CD14-positive monocyte (primary cell): ENCODE measurements at regions not wholly inside any gene's neighbourhood (a gene's known extent, or its start where the extent isn't known, plus 50 kb on each side); places are given as distances from the start of the nearest gene placed in this dataset.
"Not testable (repeated sequence)": the region's sequence is repeated elsewhere in the genome, so short reads cannot be mapped to it uniquely, and the experiment has no call there.

Experiments used
- DNase-seq, 3 donors: peaks; one replicate each; pipeline ENCODE4 v3.0.0-alpha.2; 2011 to 2022
- H2AFZ ChIP-seq: 2 replicates; pipeline ENCODE4 v1.6.0; 2012; ENCODE audit warnings: mild to moderate bottlenecking, low read depth, low read length, inconsistent platforms; ENCODE audit not compliant: insufficient read depth, poor library complexity, severe bottlenecking
- H3K27ac ChIP-seq, 2 donors: 1 replicate in 1 of 2; 2 replicates in 1 of 2; pipeline ENCODE4 v1.5.1; 2012 to 2013; ENCODE audit warnings: low read length in 2 of 2, control low read depth in 1 of 2, inconsistent platforms in 1 of 2, low read depth in 1 of 2, mild to moderate bottlenecking in 1 of 2
- H3K27me3 ChIP-seq, 2 donors: one replicate each; pipeline versions ENCODE4 v1.6.0 to v1.6.1; 2011 to 2013; ENCODE audit warnings: low read length in 2 of 2; ENCODE audit not compliant: control insufficient read depth in 2 of 2, insufficient read depth in 2 of 2
- H3K36me3 ChIP-seq, 2 donors: replicated peaks in 1 of 2; 1 replicate in 1 of 2; 2 replicates in 1 of 2; pipeline versions ENCODE4 v1.5.1 to v1.6.1; 2012 to 2013; ENCODE audit warnings: low read length in 2 of 2, control low read depth in 1 of 2, inconsistent platforms in 1 of 2, mild to moderate bottlenecking in 1 of 2; ENCODE audit not compliant: insufficient read depth in 2 of 2, control insufficient read depth in 1 of 2
- H3K4me1 ChIP-seq, 2 donors: 1 replicate in 1 of 2; 2 replicates in 1 of 2; pipeline versions ENCODE4 v1.5.1 to v1.6.1; 2012 to 2013; ENCODE audit warnings: low read length in 2 of 2, control low read depth in 1 of 2, inconsistent platforms in 1 of 2, mild to moderate bottlenecking in 1 of 2, moderate library complexity in 1 of 2; ENCODE audit not compliant: insufficient read depth in 2 of 2, control insufficient read depth in 1 of 2
- H3K4me2 ChIP-seq: replicated peaks from 2 replicates; pipeline ENCODE3; 2012; ENCODE audit warnings: low read length, moderate library complexity, mild to moderate bottlenecking; ENCODE audit not compliant: poor library complexity, severe bottlenecking; ENCODE audit errors: extremely low read depth
- H3K4me3 ChIP-seq, 3 experiments: fragments of 200-600 bp in 1 of 3; sonication (generic) in 1 of 3; replicated peaks in 1 of 3; 1 replicate in 2 of 3; 2 replicates in 1 of 3; pipeline ENCODE4 v1.5.1; 2011 to 2013; ENCODE audit warnings: low read length in 3 of 3, mild to moderate bottlenecking in 3 of 3, control low read depth in 2 of 3, low read depth in 2 of 3, inconsistent platforms in 1 of 3, moderate library complexity in 1 of 3
- H3K79me2 ChIP-seq: 2 replicates; pipeline ENCODE4 v1.6.0; 2012; ENCODE audit warnings: mild to moderate bottlenecking, control low read depth, inconsistent platforms, low read length, moderate library complexity; ENCODE audit not compliant: insufficient read depth
- H3K9ac ChIP-seq: 2 replicates; pipeline ENCODE4 v1.6.0; 2017; ENCODE audit warnings: low read length, mild to moderate bottlenecking; ENCODE audit not compliant: insufficient read depth, poor library complexity, severe bottlenecking
- H3K9me3 ChIP-seq, 2 donors: replicated peaks in 1 of 2; 1 replicate in 1 of 2; 2 replicates in 1 of 2; pipeline versions ENCODE4 v1.5.1 to v1.6.1; 2012 to 2013; ENCODE audit warnings: low read length in 2 of 2, control low read depth in 1 of 2; ENCODE audit not compliant: control insufficient read depth in 1 of 2, insufficient read depth in 1 of 2
- H4K20me1 ChIP-seq: 2 replicates; pipeline ENCODE4 v1.6.0; 2012; ENCODE audit warnings: mild to moderate bottlenecking, low read length, control low read depth, moderate library complexity; ENCODE audit not compliant: insufficient read depth
- H3K27ac Mint-ChIP-seq, 7 donors: one replicate each; pipeline ENCODE4 v1.8.0; 2020; ENCODE audit warnings: mild to moderate bottlenecking in 7 of 7, mixed read lengths in 7 of 7, moderate library complexity in 6 of 7, inconsistent platforms in 2 of 7
- H3K27me3 Mint-ChIP-seq, 3 donors: one replicate each; pipeline ENCODE4 v1.8.0; 2021 to 2022; ENCODE audit warnings: low read depth in 3 of 3, mild to moderate bottlenecking in 3 of 3, mixed read lengths in 3 of 3, moderate library complexity in 3 of 3, inconsistent platforms in 1 of 3
- H3K36me3 Mint-ChIP-seq, 2 donors: one replicate each; pipeline ENCODE4 v1.8.0; 2020; ENCODE audit warnings: mixed read lengths in 2 of 2, inconsistent platforms in 1 of 2, mild to moderate bottlenecking in 1 of 2
- H3K4me1 Mint-ChIP-seq: one replicate; pipeline ENCODE4 v1.8.0; 2020; ENCODE audit warnings: mild to moderate bottlenecking, mixed read lengths
- H3K4me3 Mint-ChIP-seq, 2 donors: one replicate each; pipeline ENCODE4 v1.8.0; 2020; ENCODE audit warnings: mild to moderate bottlenecking in 2 of 2, mixed read lengths in 2 of 2, moderate library complexity in 1 of 2
- H3K9me3 Mint-ChIP-seq, 7 donors: one replicate each; pipeline ENCODE4 v1.8.0; 2020 to 2022; ENCODE audit warnings: mixed read lengths in 7 of 7, mild to moderate bottlenecking in 6 of 7, moderate library complexity in 6 of 7, inconsistent platforms in 2 of 7
- WGBS: methylation state at CpG from one replicate; pipeline ENCODE4 v1.1.5; 2013; ENCODE audit warnings: missing lambda C conversion rate; ENCODE audit not compliant: insufficient coverage; 5-methylcytosine and 5-hydroxymethylcytosine counted together
- intact Hi-C, 2 donors: fragments of 100-400 bp; cut with micrococcal nuclease; formaldehyde crosslinking; loops; one replicate each; pipeline versions ENCODE4 v1.15.0 to v1.15.1; 2023
- TF ChIP-seq, protein P1 (sequence below): fragments of 200-600 bp; IDR thresholded peaks from one replicate; pipeline ENCODE4 v1.8.0; 2022; ENCODE audit warnings: antibody characterized with exemption, mild to moderate bottlenecking

DNA sequence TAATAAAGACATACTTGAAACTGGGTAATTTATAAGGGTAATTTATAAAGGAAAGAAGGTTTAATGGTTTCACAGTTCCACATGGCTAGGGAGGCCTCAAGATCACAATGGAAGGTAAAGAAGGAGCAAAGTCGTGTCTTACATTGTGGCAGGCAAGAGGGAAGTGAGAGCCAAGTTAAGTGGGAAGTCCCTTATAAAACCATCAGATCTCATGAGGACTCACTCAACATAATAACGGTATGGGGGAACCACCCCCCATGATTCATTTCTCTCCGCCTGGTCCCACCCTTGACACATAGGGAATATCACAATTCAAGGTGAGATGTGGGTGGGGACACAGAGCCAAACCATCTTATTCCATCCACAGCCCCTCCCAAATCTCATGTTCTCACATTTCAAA lies 76.8 kb upstream of the ZNF678 start:
- Histone ChIP-seq H4K20me1 (no peaks in the 10 kb centered on the region), H3K79me2 (no peaks in the 10 kb centered on the region), H3K27ac (no peak overlapping the region), H3K27me3 (peaks cover 0 to 2% of the 10 kb centered on the region in 2 donors), H3K9ac (no peak overlapping the region), H3K9me3 (peaks cover 0 to 11% of the 10 kb centered on the region in 2 donors), H3K4me1 (no peaks in the 10 kb centered on the region), H2AFZ (no peak overlapping the region), H3K36me3 (no peaks in the 10 kb centered on the region), H3K4me3 (no peak overlapping the region), H3K4me2 (no peak overlapping the region)
- Mint-ChIP-seq H3K4me1 (peaks cover 4% of the 10 kb centered on the region), H3K4me3 (no peak overlapping the region), H3K36me3 (no peaks in the 10 kb centered on the region), H3K9me3 (peaks cover 0 to 14% (median 4%) of the 10 kb centered on the region in 7 donors), H3K27ac (no peak overlapping the region), H3K27me3 (peaks cover 1 to 4% (median 2%) of the 10 kb centered on the region in 3 donors)
- no peak for DNase-seq
- TF ChIP-seq, protein P1, sequence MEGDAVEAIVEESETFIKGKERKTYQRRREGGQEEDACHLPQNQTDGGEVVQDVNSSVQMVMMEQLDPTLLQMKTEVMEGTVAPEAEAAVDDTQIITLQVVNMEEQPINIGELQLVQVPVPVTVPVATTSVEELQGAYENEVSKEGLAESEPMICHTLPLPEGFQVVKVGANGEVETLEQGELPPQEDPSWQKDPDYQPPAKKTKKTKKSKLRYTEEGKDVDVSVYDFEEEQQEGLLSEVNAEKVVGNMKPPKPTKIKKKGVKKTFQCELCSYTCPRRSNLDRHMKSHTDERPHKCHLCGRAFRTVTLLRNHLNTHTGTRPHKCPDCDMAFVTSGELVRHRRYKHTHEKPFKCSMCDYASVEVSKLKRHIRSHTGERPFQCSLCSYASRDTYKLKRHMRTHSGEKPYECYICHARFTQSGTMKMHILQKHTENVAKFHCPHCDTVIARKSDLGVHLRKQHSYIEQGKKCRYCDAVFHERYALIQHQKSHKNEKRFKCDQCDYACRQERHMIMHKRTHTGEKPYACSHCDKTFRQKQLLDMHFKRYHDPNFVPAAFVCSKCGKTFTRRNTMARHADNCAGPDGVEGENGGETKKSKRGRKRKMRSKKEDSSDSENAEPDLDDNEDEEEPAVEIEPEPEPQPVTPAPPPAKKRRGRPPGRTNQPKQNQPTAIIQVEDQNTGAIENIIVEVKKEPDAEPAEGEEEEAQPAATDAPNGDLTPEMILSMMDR, result no peak
- no CpG with 5 or more reads among the region's 3 CpGs for WGBS
- intact Hi-C loops, result no loop called here

DNA sequence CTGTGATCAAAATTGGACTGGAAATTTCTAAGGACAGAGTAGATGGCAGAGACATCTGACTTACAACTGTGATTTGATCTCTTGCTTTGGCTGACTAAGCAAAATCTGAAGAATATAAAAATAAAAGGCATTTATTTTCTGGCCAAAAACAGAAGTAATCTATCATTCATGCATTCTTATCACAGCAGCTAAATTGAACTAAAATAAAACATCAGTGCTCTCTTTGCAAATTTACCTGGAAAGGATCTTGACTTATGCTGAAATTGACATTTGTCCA lies 81.4 kb upstream of the ZNF678 start:
- DNase-seq, result no peak
- Histone ChIP-seq H3K27me3 (peaks cover 2% of the 10 kb centered on the region in 2 donors), H3K4me3 (no peak overlapping the region), H3K4me2 (no peak overlapping the region), H3K4me1 (no peaks in the 10 kb centered on the region), H3K9me3 (no peaks in the 10 kb centered on the region), H3K27ac (no peak overlapping the region), H4K20me1 (no peaks in the 10 kb centered on the region), H3K36me3 (no peaks in the 10 kb centered on the region), H2AFZ (no peak overlapping the region), H3K79me2 (no peaks in the 10 kb centered on the region), H3K9ac (no peak overlapping the region)
- TF ChIP-seq, protein P1, result no peak
- Mint-ChIP-seq H3K36me3 (no peaks in the 10 kb centered on the region), H3K9me3 (peaks cover 0 to 5% (median 0%) of the 10 kb centered on the region in 7 donors), H3K27ac (no peak overlapping the region), H3K4me1 (no peaks in the 10 kb centered on the region), H3K27me3 (peaks cover 2 to 14% (median 4%) of the 10 kb centered on the region in 3 donors), H3K4me3 (no peak overlapping the region)
- intact Hi-C loops, result no loop called here

DNA sequence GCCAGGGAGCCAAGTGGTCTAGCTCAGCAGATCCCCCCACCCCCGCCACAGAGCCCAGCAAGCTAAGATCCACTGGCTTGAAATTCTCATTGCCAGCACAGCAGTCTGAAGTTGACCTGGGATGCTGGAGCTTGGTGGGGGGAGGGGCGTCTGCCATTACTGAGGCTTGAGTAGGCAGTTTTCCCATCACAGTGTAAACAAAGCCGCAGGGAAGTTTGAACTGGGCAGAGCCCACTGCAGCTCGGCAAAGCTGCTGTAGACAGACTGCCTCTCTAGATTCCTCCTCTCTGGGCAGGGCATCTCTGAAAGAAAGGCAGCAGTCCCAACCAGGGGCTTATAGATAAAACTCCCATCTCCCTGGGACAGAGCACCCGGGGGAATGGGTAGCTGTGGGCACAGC lies 89.3 kb upstream of the ZNF678 start:
- H3K4me1 ChIP-seq, H3K4me2 ChIP-seq, H2AFZ ChIP-seq, H3K4me3 Mint-ChIP-seq, H3K9me3 Mint-ChIP-seq, H3K4me1 Mint-ChIP-seq, H3K4me3 ChIP-seq, H4K20me1 ChIP-seq, H3K27ac ChIP-seq, intact Hi-C loops, H3K79me2 ChIP-seq, H3K36me3 Mint-ChIP-seq, H3K9ac ChIP-seq, H3K36me3 ChIP-seq, H3K27me3 ChIP-seq, DNase-seq, H3K27me3 Mint-ChIP-seq, H3K9me3 ChIP-seq, H3K27ac Mint-ChIP-seq: not testable (repeated sequence)
- WGBS, result 83% methylated on average over 3 of the region's 5 CpGs
